ENCODE measurements at regions not wholly inside any gene's neighbourhood (a gene's known extent, or its start where the extent isn't known, plus 50 kb on each side); places are given as distances from the start of the nearest gene placed in this dataset.

GRCh38 chr1:187787736-187788135 is 959.0 kb downstream of the PLA2G4A start:
- Histone ChIP-seq H3K36me3 (no peaks in the 10 kb centered on the region), H3K27ac (no peak overlapping the region), H3K27me3 (no peaks in the 10 kb centered on the region), H3K4me3 (replicated peaks in 1 of 3) (no peak overlapping the region), H3K4me1 (no peaks in the 10 kb centered on the region), H3K9me3 (no peaks in the 10 kb centered on the region)
- WGBS, 2 donors: 81 to 85% methylated on average over 3 of the region's 3 CpGs
- intact Hi-C loops (cut with DNase I): no loop called here
- DNase-seq: no peak
- TF ChIP-seq CTCF (IDR thresholded peaks at IDR 0.05) (no peak), POLR2A (IDR thresholded peaks at IDR 0.05) (no peak)

GRCh38 chr1:187788718-187789117 is 960.0 kb downstream of the PLA2G4A start:
- Histone ChIP-seq H3K4me1 (no peaks in the 10 kb centered on the region), H3K36me3 (no peaks in the 10 kb centered on the region), H3K27me3 (no peaks in the 10 kb centered on the region), H3K9me3 (no peaks in the 10 kb centered on the region), H3K4me3 (replicated peaks in 1 of 3) (no peak overlapping the region), H3K27ac (no peak overlapping the region)
- TF ChIP-seq CTCF (IDR thresholded peaks at IDR 0.05): no peak
- no peak for TF ChIP-seq POLR2A (IDR thresholded peaks at IDR 0.05)
- intact Hi-C loops (cut with DNase I): no loop called here
- no peak for DNase-seq
- 86 to 90% methylated on average over 2 of the region's 2 CpGs for WGBS, 2 donors

- no peak overlapping the region for H3K27ac ChIP-seq
- intact Hi-C loops (cut with DNase I): no loop called here
- WGBS, 2 donors: 90 to 94% methylated on average over 1 of the region's 1 CpG
These were observed 962.0 kb downstream of the PLA2G4A start for GRCh38 chr1:187790724-187791123.

GRCh38 chr1:187794561-187794960 is 965.8 kb downstream of the PLA2G4A start:
- no peaks in the 10 kb centered on the region for H3K4me1 ChIP-seq
- 29 to 32% methylated on average over 2 of the region's 2 CpGs for WGBS, 2 donors
- H3K9me3 ChIP-seq: no peaks in the 10 kb centered on the region
- no peak overlapping the region for H3K27ac ChIP-seq
- no peak overlapping the region for H3K4me3 ChIP-seq (replicated peaks in 1 of 3)
- H3K36me3 ChIP-seq: no peaks in the 10 kb centered on the region
- no peaks in the 10 kb centered on the region for H3K27me3 ChIP-seq
- intact Hi-C loops (cut with DNase I): no loop called here
- TF ChIP-seq POLR2A (IDR thresholded peaks at IDR 0.05) (no peak), CTCF (IDR thresholded peaks at IDR 0.05) (no peak)
- no peak for DNase-seq

More at GRCh38 chr1:187790724-187791123, 962.0 kb downstream of the PLA2G4A start:
- Histone ChIP-seq H3K27me3 (no peaks in the 10 kb centered on the region), H3K9me3 (no peaks in the 10 kb centered on the region), H3K4me1 (no peaks in the 10 kb centered on the region), H3K4me3 (replicated peaks in 1 of 3) (no peak overlapping the region), H3K36me3 (no peaks in the 10 kb centered on the region)
- DNase-seq: no peak
- TF ChIP-seq POLR2A (IDR thresholded peaks at IDR 0.05) (no peak), CTCF (IDR thresholded peaks at IDR 0.05) (no peak)

- intact Hi-C loops (cut with DNase I): no loop called here
- TF ChIP-seq CTCF (IDR thresholded peaks at IDR 0.05) (no peak), POLR2A (IDR thresholded peaks at IDR 0.05) (no peak)
- DNase-seq: no peak
- WGBS, 2 donors: 64 to 79% methylated on average over 1 of the region's 1 CpG
- Histone ChIP-seq H3K36me3 (no peaks in the 10 kb centered on the region), H3K27ac (no peak overlapping the region), H3K4me1 (no peaks in the 10 kb centered on the region), H3K9me3 (no peaks in the 10 kb centered on the region), H3K4me3 (replicated peaks in 1 of 3) (no peak overlapping the region), H3K27me3 (no peaks in the 10 kb centered on the region)
These were observed 980.8 kb downstream of the PLA2G4A start for GRCh38 chr1:187809549-187809948.
